SK-N-MC (cell line): ENCODE measurements at regions not wholly inside any gene's neighbourhood (a gene's known extent, or its start where the extent isn't known, plus 50 kb on each side); places are given as distances from the start of the nearest gene placed in this dataset.

ENCODE experiments used
- EZH2 ChIP-seq: fragments of 200-600 bp; sonication (generic); IDR thresholded peaks from one replicate; pipeline ENCODE4 v1.6.1; 2017; ENCODE audit warnings: antibody characterized with exemption
- POLR2AphosphoS5 ChIP-seq: IDR thresholded peaks from 2 replicates; pipeline ENCODE4 v1.6.1; 2012; ENCODE audit warnings: mild to moderate bottlenecking, low read depth, low read length, borderline replicate concordance

DNA sequence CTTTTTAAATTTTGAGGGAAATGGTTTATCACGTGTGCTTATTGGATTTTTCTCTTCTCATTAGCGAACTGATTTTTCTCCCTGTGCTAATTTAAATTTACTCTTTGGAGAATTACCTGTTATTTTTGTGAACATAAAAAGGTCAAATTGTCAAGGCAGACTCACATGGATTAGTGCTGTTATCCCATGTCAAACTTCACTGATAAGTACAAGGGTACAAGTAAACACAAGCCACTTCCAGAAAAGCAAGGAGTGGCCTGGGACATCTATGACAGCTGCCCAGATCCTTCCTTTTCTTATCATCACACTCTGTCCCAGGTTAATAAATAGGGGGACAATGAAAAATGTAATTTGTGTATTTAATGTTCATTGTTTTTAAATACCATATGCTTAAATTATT lies 901.2 kb downstream of the LTN1 start:
- no peak for TF ChIP-seq EZH2
- no peak for TF ChIP-seq POLR2AphosphoS5
